HG02571 (cell line): ENCODE measurements at regions not wholly inside any gene's neighbourhood (a gene's known extent, or its start where the extent isn't known, plus 50 kb on each side); places are given as distances from the start of the nearest gene placed in this dataset.
"Not testable (repeated sequence)": the region's sequence is repeated elsewhere in the genome, so short reads cannot be mapped to it uniquely, and the experiment has no call there.

Experiments
- ATAC-seq: cut with Tn5 transposase; IDR thresholded peaks from one replicate; pipeline ENCODE4 v1.9.1; 2021; ENCODE audit warnings: mild to moderate bottlenecking, moderate library complexity; ENCODE audit not compliant: unreplicated experiment

- no peak for ATAC-seq
Measured at GRCh38 chr4:107470173-107470572, 249.9 kb downstream of the PAPSS1 start.

- ATAC-seq, result no peak
Measured at GRCh38 chr4:107468812-107469211, 251.2 kb downstream of the PAPSS1 start.

DNA sequence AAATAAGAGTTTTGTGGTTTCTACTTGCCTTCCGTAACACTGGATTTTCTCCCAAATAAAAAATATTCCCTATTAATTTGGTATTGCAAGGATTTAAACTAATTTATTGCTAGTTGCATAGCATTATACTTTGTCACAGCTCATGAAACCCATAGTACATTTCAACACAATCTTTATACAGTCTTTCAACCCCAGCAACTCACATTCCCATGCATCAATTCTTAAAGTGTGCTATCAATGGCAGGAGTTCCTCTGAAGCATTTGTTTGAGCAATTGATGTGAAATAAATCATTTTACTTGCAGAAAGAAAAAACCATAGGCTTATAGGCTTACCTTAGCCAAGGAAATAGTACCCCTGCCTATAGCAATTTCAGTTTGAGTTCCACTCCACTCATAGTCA, 251.9 kb downstream of the PAPSS1 start:
- ATAC-seq, result no peak

GRCh38 chr4:107467461-107467860, 252.6 kb downstream of the PAPSS1 start:
- no peak for ATAC-seq

DNA sequence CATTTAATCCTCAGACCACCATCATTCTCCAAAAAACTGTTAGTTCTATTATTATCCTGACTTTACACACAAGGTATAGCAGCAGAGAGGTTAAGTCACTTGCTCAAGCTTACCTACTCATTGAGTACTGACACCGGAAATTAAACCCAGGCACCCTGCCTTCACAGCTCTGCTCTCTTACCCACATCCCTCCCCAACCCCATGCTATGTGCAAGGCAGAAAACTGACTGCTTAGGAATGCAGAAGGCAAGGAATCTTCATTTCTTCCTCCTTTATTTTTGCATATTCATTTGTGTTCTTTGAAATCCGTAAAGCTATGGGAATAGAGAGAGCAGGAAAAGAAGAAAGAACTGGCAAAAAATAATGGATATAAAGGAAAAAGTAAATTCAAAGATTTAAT, 261.8 kb downstream of the PAPSS1 start:
- ATAC-seq, result no peak

GRCh38 chr4:107453987-107454386, 266.0 kb downstream of the PAPSS1 start:
- ATAC-seq, result no peak

- no peak for ATAC-seq
Measured at GRCh38 chr4:107452717-107453630, 267.1 kb downstream of the PAPSS1 start.

- no peak for ATAC-seq
Measured at GRCh38 chr4:107449611-107450369, 270.2 kb downstream of the PAPSS1 start.

GRCh38 chr4:107442538-107443111, 277.4 kb downstream of the PAPSS1 start:
- ATAC-seq, result no peak

DNA sequence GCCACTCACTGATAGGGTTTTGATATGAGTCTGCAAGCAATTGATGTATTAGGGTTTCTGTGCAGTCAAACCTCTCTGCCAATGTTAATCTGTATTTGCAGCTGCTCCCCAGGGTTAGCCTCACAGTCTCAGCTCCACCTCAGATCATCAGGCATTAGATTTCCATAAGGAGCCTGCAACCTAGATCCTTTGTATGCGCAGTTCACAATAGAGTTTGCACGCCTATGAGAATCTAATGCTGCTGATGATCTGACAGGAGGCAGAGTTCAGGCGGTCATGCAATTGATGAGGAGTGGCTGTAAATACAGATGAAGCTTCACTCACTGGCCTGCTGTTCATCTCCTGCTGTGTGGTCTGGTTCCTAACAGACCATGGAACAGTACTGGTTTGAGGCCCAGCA, 280.6 kb downstream of the PAPSS1 start:
- no peak for ATAC-seq

GRCh38 chr4:107436471-107436870, 283.6 kb downstream of the PAPSS1 start:
- ATAC-seq, result not testable (repeated sequence)

- ATAC-seq, result no peak
Measured at GRCh38 chr4:107432451-107432850, 287.6 kb downstream of the PAPSS1 start.

DNA sequence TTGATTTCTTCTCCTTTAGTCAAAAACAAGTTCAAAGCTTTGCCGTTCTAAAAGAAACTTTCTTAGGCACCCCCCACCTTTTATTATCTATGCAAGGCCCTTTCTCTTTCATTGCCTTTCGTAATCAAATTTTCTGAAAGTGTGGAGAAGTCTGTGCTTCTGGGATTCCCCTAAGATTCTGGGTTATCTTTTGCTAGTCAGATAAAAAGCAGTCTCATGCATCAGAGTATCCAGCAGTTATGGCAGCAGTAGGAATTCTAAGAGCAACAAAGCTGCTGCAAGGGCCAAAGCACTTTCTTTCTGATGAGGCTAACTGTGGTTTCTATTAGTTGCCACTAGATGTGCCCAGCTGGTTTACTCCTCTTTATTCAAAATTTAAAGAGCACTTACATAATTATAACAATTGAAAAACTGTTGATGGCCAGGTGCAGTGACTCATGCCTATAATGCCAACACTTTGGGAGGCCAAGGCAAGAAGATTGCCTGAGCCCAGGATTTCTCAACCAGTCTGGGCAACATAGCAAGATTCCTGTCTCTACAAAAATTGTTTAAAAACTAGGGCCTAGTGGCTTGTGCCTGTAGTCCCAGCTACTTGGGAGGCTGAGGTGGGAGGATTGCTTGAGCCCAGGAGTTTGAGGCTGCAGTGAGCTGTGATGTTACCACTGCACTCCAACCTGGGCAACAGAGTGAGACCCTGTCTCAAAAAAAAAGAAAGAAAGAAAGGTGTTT, 296.2 kb downstream of the PAPSS1 start:
- ATAC-seq, result no peak

- ATAC-seq, result not testable (repeated sequence)
Measured at GRCh38 chr4:107419536-107419935, 300.5 kb downstream of the PAPSS1 start.

DNA sequence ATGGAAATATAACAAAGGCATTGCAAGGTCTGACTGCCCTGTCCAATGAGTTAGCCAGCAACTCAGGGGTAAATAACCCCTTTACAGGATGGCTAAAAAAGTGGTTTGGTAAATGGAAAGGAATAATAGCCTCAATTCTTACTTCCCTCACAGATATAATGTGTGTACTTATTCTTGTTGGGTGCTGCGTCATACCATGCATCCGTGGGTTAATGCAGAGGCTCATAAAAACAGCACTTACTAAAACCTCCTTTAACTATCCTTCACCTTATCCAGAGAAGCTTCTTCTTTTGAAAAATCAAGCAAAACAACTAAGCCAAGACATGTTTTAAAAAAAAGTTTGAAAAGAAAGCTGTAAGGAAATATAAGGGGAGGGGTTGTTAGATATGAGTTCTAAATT, 301.0 kb downstream of the PAPSS1 start:
- no peak for ATAC-seq

GRCh38 chr4:107415490-107415889, 304.5 kb downstream of the PAPSS1 start:
- ATAC-seq, result not testable (repeated sequence)

DNA sequence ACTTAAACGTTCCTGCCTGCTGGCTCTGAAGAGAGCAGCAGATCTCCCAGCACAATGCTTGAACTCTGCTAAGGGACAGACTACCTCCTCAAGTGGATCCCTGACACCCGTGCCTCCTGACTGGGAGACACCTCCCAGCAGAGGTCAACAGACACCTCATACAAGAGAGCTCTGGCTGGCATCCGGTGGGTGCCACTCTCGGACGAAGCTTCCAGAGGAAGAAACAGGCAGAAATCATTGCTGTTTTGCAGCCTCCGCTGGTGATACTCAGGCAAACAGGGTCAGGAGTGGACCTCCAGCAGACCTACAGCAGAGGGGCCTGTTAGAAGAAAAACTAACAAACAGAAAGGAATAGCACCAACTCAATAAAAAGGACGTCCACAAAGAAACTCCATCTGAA, 310.2 kb downstream of the PAPSS1 start:
- not testable (repeated sequence) for ATAC-seq

DNA sequence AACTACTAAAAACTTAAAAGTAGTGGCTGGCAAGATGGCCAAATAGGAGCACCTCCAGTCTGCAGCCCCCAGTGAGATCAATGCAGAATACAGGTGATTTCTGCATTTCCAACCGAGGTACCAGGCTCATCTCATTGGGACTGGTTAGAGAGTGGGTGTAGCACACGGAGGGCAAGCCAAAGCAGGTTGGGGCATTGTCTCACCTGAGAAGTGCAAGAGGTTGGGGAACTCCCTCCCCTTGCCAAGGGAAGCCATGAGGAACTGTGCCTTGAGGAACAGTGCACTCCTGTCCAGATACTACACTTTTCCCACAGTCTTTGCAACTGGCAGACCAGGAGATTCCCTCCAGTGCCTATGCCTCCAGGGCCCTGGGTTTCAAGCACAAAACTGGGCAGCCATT, 311.1 kb downstream of the PAPSS1 start:
- ATAC-seq, result no peak

- no peak for ATAC-seq
Measured at GRCh38 chr4:107404591-107405300, 315.3 kb downstream of the PAPSS1 start.

DNA sequence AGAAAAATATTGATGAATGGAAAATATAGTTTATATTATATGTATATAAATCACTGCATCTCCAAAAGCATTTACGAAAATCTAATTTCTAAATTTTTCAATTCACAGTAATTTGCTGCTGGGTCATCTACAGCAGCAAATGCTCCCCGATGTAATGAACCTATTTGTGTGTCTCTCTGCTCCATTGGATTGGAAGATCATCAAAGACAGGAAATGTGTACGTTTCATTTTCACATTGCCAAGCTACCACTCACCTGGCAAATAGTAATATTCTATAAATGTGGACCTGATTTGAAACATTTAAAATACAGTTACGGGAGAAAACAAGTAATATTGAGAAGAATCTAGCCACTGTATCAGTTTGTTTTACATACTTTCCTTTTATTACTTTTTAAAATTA, 317.7 kb downstream of the PAPSS1 start:
- ATAC-seq, result no peak
